ENCODE measurements at regions not wholly inside any gene's neighbourhood (a gene's known extent, or its start where the extent isn't known, plus 50 kb on each side); places are given as distances from the start of the nearest gene placed in this dataset.
A peak's percentile ranks its signal among the peaks of the same experiment; 100 is the strongest.

- no peak overlapping the region for H3K4me3 ChIP-seq
- no peak for TF ChIP-seq CTCF (IDR thresholded peaks at IDR 0.05; ENCODE audit: low read depth, low read length)
These were observed 424.4 kb upstream of the MARCKS start for GRCh38 chr6:113432521-113433334.

GRCh38 chr6:113433335-113433991 lies 423.7 kb upstream of the MARCKS start:
- TF ChIP-seq CTCF (IDR thresholded peaks at IDR 0.05; ENCODE audit: low read depth, low read length): no peak
- Histone ChIP-seq H3K9me3 (ENCODE audit: low read depth) (no peaks in the 10 kb centered on the region), H3K27ac (no peak overlapping the region), H3K4me1 (ENCODE audit: low read depth) (no peaks in the 10 kb centered on the region), H3K27me3 (peaks cover 7% of the 10 kb centered on the region), H3K36me3 (no peaks in the 10 kb centered on the region), H3K4me3 (no peak overlapping the region)
- peak in 1 of 2 donors; percentile 94 for DNase-seq (ENCODE audit: low read depth in 1 of 2, low spot score in 1 of 2)

More at GRCh38 chr6:113432521-113433334, 424.4 kb upstream of the MARCKS start:
- no peak overlapping the region for H3K27ac ChIP-seq
- H3K9me3 ChIP-seq (ENCODE audit: low read depth): no peaks in the 10 kb centered on the region
- H3K4me1 ChIP-seq (ENCODE audit: low read depth): no peaks in the 10 kb centered on the region
- no peak for DNase-seq (ENCODE audit: low read depth in 1 of 2, low spot score in 1 of 2)
- H3K36me3 ChIP-seq: no peaks in the 10 kb centered on the region
- H3K27me3 ChIP-seq: peaks cover 8% of the 10 kb centered on the region

GRCh38 chr6:113434641-113435040 lies 422.5 kb upstream of the MARCKS start:
- Histone ChIP-seq H3K27me3 (peaks cover 2% of the 10 kb centered on the region), H3K9me3 (ENCODE audit: low read depth) (no peaks in the 10 kb centered on the region), H3K27ac (no peak overlapping the region), H3K36me3 (no peaks in the 10 kb centered on the region), H3K4me3 (no peak overlapping the region), H3K4me1 (ENCODE audit: low read depth) (no peaks in the 10 kb centered on the region)
- no peak for TF ChIP-seq CTCF (IDR thresholded peaks at IDR 0.05; ENCODE audit: low read depth, low read length)
- DNase-seq (ENCODE audit: low read depth in 1 of 2, low spot score in 1 of 2): no peak

GRCh38 chr6:113437566-113437965 lies 419.6 kb upstream of the MARCKS start:
- Histone ChIP-seq H3K9me3 (ENCODE audit: low read depth) (no peaks in the 10 kb centered on the region), H3K4me3 (no peak overlapping the region), H3K4me1 (ENCODE audit: low read depth) (no peaks in the 10 kb centered on the region), H3K27ac (no peak overlapping the region), H3K36me3 (no peaks in the 10 kb centered on the region), H3K27me3 (peaks cover 11% of the 10 kb centered on the region)
- no peak for TF ChIP-seq CTCF (IDR thresholded peaks at IDR 0.05; ENCODE audit: low read depth, low read length)
- DNase-seq (ENCODE audit: low read depth in 1 of 2, low spot score in 1 of 2): no peak

- TF ChIP-seq CTCF (IDR thresholded peaks at IDR 0.05; ENCODE audit: low read depth, low read length): no peak
- Histone ChIP-seq H3K27ac (no peak overlapping the region), H3K36me3 (no peaks in the 10 kb centered on the region), H3K27me3 (peaks cover 11% of the 10 kb centered on the region), H3K4me1 (ENCODE audit: low read depth) (no peaks in the 10 kb centered on the region), H3K9me3 (ENCODE audit: low read depth) (no peaks in the 10 kb centered on the region), H3K4me3 (no peak overlapping the region)
- no peak for DNase-seq (ENCODE audit: low read depth in 1 of 2, low spot score in 1 of 2)
These were observed 417.3 kb upstream of the MARCKS start for GRCh38 chr6:113439866-113440265.
